ENCODE measurements at regions not wholly inside any gene's neighbourhood (a gene's known extent, or its start where the extent isn't known, plus 50 kb on each side); places are given as distances from the start of the nearest gene placed in this dataset.
"Not testable (repeated sequence)": the region's sequence is repeated elsewhere in the genome, so short reads cannot be mapped to it uniquely, and the experiment has no call there.

GRCh38 chr5:36739751-36740221, 133.4 kb downstream of the SLC1A3 start:
- peak; percentile 57 to 85 for DNase-seq

GRCh38 chr5:36740259-36740898, 134.0 kb downstream of the SLC1A3 start:
- no peak for DNase-seq

GRCh38 chr5:36741128-36741527, 134.7 kb downstream of the SLC1A3 start:
- no peak for DNase-seq

- DNase-seq, result no peak
These were observed 132.4 kb upstream of the NIPBL start for GRCh38 chr5:36743891-36744772.

- peak; percentile 78 to 88 for DNase-seq
These were observed 131.6 kb upstream of the NIPBL start for GRCh38 chr5:36744773-36745589.

- not testable (repeated sequence) for DNase-seq
These were observed 128.8 kb upstream of the NIPBL start for GRCh38 chr5:36747794-36748193.

GRCh38 chr5:36751886-36752285, 124.7 kb upstream of the NIPBL start:
- no peak for DNase-seq

GRCh38 chr5:36755342-36755741, 121.2 kb upstream of the NIPBL start:
- no peak for DNase-seq

- DNase-seq, result no peak
These were observed 120.6 kb upstream of the NIPBL start for GRCh38 chr5:36755920-36756488.

GRCh38 chr5:36756848-36757247, 119.7 kb upstream of the NIPBL start:
- DNase-seq, result no peak

- no peak for DNase-seq
These were observed 117.5 kb upstream of the NIPBL start for GRCh38 chr5:36759117-36759516.

- DNase-seq, result no peak
These were observed 113.1 kb upstream of the NIPBL start for GRCh38 chr5:36763454-36763853.

GRCh38 chr5:36765876-36766275, 110.7 kb upstream of the NIPBL start:
- no peak for DNase-seq

- no peak for DNase-seq
These were observed 109.6 kb upstream of the NIPBL start for GRCh38 chr5:36766981-36767380.

- no peak for DNase-seq
These were observed 108.1 kb upstream of the NIPBL start for GRCh38 chr5:36768450-36768849.

- no peak for DNase-seq
These were observed 107.3 kb upstream of the NIPBL start for GRCh38 chr5:36769129-36769770.

- DNase-seq, result no peak
These were observed 106.4 kb upstream of the NIPBL start for GRCh38 chr5:36770125-36770524.

- DNase-seq, result no peak
These were observed 104.1 kb upstream of the NIPBL start for GRCh38 chr5:36772276-36773140.

- DNase-seq, result peak; percentile 61 to 63
These were observed 99.3 kb upstream of the NIPBL start for GRCh38 chr5:36777105-36777757.

GRCh38 chr5:36778336-36778735, 98.2 kb upstream of the NIPBL start:
- no peak for DNase-seq

- not testable (repeated sequence) for DNase-seq
These were observed 94.0 kb upstream of the NIPBL start for GRCh38 chr5:36782612-36783011.

All from SHP77 (cell line).